ENCODE measurements at regions not wholly inside any gene's neighbourhood (a gene's known extent, or its start where the extent isn't known, plus 50 kb on each side); places are given as distances from the start of the nearest gene placed in this dataset.

DNA sequence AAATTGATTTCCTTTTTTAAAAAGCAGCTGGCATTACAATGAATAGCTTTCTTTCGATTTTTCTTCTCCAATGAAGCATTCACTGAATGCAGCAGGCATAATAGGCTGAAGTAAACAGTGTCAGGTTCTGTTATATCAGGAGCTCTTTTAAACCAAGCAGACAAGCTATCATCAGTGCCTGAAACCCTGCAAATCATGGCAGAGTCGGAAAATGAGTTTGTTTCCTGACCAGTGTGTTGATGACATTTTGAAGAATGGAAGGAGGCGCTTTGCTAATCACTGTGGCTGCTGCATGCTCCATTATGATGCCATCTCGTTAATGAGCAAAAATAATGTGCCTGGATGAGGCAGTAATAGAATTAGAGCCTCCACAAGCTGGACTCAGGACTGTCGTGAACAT, 284.5 kb downstream of the ZNF608 start:
- DNase-seq: no peak

DNA sequence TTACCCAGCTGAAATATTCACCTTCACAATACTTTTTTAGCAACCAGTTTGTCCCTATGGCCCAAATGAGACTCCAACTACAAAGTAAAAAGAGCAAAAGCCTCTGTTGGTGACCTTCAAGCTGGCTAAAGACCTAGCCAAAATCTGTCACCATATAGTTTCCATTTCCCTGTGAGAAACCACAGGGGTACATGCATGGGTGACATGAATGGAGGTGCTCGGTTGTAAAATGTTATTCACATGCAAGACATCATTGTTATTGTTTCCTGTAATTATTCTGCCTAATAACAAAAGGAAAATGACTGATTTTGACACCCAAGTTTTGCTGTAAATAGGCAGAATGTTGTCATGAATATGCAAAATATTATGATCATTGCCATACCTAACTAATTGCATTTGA, 285.3 kb downstream of the ZNF608 start:
- no peak for DNase-seq

DNA sequence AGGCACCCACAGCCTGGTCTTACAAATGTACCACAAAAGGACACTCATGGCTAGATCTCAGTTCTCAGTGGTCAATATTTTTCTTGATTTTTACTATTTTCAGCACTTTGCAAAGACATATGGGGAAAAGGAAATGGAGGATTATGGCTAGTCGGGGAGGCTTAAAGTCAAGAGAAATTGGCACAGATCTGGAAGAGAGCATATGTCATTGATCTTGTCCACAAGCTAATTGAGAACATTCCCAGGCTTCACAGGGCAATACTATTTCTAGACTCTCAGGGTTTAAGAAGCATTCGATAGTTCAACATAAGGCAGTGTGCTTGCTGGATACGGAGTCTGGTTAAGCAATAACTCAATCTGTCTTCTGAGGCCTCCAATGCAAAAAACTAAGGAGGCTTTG, 285.8 kb downstream of the ZNF608 start:
- no peak for DNase-seq

DNA sequence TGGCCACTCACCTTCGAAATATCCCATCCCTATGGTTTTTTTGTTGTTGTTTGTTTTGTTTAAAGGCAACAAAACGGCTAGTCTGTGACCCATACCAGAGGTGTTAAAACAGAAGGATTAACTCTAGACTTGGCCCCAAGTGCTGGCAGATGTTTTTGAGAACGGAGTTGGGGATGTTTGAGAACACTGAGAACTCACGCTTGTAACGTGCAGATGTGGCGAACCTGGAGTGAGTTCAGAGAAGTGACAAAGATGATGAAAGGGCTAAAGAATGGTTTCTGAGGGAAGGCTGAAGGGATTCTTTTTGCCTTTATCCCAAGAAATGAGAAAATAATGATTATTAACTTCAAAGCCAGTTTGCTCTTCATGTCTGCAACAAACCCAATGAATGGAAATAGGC, 286.5 kb downstream of the ZNF608 start:
- DNase-seq: no peak

DNA sequence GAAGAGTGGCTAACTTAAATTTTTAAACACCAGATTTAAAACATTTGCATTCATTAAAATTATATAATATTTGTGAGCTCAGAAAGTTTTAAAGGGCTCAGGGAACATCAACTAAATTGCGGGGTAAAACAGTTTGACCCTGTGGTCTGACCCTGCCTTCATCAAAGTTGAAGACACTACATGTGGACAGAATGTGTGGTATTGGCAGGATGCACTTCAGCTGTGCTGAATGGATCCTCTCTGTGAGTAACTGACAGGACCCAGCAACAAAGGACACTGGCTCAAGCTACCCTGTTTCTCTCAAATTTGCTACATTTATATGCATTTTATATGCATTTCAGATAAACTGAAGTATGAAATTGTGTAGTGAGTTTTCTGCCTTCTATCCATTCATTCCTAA, 288.5 kb downstream of the ZNF608 start:
- DNase-seq: no peak

DNA sequence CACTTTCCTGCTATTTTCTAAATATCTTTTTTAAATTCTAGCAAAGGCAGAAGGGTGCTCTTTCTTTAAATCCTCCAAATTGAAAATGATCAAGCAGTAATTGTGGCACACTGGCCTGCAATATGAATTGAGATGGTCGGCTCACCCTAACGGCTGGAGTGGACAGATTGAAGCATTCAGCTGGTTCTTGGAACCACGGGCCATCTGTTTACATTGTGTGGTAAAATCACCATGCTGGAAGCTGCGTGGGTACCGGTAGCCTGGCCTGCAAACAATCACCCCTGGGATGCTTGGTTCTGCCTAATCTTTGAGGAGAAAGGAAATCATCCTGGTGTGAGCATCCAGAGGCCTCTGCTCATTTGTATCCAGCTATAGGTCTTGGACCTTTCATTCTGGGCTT, 289.3 kb downstream of the ZNF608 start:
- no peak for DNase-seq

DNA sequence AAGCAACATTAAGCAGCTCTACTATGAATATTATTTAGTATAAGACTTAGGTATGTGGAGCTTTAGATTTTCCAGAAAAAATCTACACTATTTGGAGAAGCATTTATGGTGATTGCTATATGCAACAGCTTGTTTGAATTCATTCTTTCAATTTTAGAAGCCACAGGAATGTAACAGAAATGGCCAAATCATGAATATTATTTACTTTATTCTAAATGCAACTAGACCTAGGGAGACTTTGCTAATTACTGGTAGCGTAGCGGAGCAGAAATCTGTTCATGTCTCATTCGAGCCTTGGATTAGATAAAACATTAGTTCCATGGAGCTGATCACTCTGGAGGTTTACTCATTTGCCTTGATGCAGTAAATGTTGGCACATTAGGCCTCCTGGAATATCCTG, 290.2 kb downstream of the ZNF608 start:
- DNase-seq: no peak

DNA sequence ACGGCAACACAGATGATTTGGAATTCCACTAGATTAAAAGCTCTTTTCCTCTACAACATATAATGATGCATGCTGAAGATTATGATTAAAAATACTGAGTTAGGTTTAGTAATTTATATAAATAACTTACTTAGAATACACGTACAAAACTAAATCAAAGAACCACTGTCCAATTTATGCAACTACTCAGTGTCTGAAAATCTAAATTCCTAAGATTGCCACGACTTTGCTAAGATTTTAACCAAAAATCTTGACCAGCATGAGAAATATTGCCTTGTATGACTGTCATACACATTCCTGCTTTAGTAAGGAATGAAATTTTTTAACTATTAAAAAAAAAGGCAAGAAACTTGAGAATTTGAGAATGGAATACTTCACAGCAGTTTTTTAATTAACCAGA, 292.4 kb downstream of the ZNF608 start:
- no peak for DNase-seq

DNA sequence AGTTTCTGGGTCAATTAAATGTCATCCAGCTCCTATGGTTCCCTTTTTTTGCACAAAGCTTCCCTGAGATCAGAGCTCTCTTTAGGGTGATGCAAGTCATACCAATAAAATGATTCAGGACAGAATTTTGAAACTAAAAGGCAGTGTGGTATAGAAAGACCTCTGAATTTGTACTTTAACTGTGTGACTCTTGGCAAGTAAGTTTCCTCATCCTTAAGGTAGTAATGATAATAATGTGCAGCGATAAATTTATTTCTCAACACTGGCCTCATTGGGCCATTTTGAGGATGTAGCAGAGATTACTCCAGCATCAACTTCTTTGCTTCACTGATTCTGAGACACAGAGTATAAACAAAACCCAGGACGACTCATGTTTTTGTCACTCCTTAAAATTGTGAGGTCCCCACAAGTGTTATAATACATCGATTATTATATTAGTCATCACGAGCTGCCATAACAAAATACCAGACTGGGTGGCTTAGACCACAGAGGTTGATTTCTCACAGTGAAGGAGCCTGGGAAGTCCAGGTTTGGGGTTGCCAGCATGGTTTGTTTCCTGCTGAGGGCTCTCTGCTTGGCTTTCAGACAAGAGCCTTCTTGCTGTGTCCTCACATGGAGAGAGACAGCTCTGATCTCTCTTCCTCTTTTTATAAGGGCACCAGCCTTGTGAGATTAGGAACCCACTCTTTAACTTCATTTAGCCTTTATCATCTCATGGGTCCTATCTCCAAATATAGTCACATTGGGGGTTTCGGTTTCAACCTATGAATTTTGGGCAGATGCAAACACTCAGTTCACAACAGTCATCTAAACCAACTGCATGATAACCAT, 293.0 kb downstream of the ZNF608 start:
- no peak for DNase-seq

DNA sequence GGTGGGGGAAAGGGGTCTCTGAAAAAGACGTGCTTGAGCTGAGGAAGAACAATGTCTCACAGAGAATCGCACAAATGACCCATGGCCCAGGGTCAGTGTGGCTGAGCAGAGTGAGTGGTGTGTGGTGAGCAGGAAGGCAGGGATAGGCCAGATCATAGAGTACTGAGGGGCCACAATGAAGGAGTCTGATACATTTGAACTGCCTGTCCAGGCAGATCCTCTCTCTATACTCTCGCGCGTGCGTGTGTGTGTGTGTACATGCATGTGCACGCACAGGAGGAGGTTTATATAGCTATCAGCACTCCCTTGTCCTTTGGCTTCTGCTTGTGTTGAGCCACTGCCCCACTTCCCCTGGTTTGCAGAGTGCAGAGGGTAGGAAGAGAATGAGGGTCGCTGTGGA, 294.0 kb downstream of the ZNF608 start:
- no peak for DNase-seq

DNA sequence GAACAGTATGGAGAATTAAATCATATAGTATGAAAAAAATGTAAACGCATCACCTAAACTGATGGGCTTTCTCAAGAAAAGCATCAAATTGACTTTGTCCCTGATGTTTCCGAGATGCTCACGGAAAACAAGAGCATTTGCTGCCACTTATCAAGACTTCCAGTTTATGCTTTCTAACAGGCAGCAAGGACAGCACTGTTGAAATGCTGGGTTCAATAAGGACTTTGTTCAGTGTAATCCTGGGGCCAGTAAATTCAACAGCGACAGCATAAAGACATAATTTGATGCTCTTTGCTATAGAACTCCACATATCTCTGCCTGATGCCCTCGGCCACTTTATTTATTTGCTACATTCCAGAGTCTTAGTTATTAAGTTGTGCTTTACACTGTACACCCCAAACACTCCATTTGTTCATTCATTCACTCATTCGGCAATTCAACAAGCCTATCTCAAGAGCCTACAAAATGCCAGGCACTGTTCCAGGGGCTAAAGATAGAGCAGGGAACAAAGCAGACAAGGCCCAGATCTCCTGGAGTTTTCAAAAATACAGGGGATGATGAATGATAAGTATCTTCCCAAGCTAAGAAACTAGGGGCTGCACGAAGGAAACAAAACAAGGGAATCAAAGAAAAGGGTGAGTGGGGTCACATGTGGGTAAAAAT, 294.6 kb downstream of the ZNF608 start:
- DNase-seq: no peak

DNA sequence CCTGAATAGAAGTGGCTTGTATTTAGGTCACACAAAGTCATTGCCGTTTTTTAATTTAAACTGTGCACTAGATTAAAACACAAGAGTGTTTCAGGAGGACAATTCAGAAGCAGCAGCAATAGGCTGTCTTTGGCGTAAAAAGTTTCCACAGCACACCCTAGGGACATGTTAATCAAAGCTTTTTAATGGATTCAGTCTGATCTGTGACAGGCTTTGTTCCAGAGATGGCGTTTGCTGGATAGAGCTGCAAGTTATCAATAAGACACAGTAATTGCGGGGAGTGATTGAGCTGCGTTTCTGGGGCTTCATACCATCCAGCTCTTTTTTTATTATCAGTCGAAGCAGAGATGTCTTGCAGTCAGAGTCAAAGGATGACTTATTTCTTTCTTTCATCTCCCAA, 300.3 kb downstream of the ZNF608 start:
- DNase-seq: no peak

DNA sequence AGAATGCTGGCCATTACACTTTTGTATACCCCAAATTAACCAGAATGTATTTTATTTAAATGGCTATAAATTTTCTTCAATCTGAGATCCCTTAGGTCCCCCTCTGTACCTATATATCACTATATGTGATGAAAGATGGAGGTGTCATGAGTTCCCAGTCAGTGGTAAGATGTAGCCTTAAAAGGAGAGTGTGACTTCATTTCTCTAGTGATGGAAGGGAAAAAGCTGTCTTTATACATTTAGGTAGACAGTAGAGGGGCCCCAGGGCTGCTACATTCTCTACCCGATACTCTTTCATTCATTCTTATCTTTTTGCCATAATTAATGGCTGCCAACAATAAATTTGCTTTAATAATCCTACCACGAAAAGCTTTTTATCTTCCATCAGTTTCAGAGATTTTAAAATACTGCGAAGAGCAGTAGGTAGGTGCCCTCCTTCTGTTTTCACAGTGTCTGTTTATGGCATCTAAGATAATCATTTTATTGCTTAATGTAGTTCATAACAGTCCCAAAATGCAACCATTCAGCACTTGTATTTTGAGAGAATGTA, 301.3 kb downstream of the ZNF608 start:
- no peak for DNase-seq

DNA sequence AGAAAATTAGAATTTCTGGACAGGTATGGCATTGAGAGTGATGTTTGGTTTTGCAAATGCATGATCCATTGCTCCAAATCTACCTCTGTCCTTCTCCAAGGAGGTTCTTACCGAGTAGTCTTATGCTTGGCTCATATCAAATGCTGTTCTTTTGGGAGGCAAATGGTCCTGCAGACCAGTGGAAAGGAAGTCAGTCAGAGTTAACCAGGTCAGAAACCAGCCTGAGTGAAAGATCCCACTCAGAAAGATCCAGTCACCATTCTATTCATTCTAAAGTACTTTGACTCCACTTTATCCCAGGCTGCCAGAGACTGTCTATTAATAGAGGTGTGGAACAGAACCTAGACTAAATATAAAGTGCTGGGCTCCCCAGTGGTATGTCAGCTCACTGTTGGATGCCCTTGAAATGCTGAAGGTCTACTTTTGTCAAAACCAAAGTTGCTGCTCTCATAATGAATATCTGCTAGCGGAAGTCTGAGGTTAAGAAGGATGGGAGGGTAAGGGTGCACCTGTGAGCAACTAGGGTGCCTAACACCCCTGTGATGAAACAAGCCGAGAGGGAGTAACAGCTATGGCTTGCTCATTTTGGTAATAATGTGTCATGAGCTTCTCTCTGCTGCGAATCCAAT, 302.2 kb downstream of the ZNF608 start:
- DNase-seq: no peak

DNA sequence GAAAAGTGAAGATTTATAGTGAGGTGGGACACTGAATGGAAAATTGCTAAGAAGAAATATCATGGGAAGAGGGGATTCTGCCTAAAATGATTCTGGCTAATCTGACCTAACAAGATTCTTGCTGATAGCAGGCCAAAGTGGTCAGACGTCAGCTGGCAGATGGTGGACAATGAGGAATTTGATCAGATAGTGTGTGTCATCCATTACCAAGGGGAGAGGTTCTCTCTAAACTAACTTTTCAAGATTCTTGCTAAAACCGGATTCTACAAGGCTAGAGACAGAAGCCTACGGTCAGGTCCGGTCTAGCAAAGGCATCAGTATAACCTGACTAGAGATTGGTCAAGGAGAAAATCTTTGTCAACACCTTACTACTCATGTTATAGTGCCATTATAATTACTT, 306.0 kb downstream of the ZNF608 start:
- DNase-seq: no peak

DNA sequence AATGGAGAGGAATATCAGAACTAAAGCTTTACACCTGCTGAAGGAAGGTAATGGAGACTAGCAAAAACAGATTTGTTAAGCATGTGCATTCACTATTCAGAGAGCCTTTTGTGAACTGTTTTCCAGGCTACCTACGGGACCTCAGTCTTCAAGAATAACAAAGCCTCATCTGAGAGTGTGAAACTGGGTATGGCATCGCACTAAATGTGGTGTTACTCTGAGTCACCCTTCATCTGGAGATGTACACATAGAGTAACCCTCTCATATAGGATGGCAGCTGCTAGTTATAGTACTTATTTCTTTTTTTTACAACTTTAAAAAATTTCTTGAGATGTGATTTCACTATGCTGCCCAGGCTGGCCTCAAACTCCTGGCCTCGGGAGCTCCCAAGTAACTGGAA, 306.8 kb downstream of the ZNF608 start:
- no peak for DNase-seq

DNA sequence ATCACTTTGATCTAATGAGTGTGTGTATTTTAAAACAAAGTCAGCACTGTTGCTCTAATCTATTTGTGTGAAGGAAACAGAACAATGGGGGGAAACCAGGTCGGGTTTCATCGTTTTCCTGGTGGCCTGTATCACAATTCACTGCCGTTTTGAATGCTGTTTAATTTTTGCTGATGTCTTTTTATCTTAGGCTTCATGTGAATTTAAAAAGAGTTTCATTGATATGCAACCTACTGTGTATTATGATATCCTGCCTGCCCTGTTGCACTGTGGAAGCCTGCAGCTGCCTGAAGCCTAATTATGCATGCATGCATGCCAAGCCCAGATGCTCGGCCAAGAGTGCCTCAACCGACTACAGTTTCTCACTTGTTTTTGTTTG, 307.5 kb downstream of the ZNF608 start:
- DNase-seq: no peak

DNA sequence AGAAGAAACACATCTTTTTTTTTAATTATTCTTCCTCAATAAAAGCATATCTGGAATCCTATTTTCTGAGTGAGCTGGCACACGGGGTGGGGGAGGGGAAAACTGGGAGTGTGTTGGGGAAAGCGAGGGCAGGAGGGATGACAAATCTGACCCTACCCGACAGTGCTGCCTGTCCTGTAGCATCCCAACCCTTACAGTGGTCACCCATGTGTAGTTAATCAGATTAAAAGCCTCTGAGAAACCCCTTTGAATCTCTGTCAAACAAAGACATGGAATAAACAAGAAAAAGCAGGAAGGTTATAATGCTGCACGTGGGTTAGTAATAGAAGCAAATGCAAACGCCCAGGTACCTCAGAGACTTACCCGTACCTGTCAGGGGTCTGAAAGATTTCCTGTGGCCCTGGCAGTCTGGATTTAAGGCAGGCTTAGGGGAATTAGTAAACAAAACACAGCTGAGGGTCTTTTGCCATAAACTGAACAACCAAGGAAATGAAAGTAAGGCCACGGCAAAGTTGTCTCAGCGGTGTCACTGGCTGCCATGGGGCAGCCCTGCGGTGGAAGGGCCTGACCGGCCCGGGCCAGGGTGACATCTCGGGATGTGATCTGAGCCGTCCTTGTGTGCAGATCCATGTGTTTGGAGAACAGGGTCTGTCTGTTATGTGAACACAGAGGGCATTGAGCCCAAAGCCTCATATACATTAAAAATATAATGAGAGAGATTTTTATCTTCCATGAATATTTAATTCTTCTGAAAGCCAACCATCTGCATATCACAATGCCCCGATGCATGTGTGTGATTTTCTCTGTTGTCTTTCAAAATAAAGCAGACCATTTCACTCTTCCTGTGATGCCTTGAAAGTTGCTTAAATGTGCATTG, 308.2 kb downstream of the ZNF608 start:
- DNase-seq: no peak

DNA sequence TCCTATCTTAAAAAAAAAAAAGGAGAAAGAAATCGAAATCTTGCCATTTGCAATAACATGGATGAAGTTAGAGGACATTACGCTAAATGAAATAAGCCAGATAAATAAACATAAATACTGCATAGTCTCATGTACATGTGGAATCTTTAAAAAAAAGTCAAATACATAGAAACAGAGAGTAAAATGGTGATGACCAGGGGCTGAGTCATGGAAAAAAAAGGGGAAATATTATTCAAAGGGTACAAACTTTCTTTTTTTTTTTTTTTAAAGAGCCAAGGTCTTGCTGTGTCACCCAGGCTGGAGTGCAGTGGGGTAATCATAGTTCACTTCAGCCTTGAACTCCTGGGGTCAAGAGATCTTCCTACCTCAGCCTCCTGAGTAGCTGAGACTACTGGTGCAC, 310.1 kb downstream of the ZNF608 start:
- no peak for DNase-seq

DNA sequence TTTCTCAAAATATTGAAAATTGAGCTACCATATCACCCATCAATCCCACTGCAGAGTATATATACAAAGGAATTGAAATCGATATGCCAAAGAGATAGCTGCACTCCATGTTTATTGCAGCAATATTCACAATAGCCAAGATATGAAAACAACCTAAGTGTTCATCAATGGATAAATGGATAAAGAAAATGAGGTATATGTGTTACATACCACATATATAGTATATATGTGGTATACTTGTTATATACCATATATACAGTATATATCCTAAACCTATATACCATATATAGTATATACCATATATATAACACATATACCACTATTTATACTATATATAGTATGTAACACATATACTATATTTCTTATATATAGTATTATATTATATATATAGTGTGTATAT, 313.3 kb downstream of the ZNF608 start:
- DNase-seq: no peak

DNA sequence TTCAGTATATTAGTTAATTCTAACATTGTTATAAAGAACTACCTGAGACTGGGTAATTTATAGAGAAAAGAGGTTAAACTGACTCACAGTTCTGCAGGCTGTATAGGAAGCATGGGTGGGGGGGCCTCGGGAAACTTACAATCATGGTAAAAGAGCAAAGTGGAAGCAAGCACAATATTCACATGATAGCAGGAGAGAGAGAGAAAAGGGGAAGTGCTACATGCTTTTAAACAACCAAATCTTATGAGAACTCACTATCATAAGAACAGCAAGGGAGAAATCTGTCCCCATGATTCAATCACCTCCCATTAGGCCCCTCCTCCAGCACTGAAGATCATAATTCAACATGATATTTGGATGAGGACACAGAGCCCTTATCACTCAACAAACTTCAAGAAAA, 324.9 kb downstream of the ZNF608 start:
- no peak for DNase-seq

DNA sequence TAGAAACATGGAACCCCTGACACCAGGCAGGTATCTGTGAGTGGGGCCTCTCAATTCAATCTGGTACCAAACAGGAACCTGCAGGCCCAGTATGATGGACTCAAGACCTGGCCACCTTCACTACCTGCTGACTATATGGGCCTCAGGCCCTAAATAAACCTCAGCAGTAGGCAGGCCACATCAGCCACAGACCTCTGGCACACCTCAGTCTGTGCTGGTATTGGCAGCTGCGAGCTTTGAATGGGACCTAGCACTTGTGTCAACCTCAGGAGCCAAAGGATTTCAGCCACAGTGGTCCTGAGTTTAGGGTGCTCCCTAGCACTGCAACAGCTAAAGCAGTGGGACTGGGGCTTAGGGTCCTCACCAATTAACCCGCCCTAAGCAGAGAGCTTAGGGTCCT, 325.5 kb downstream of the ZNF608 start:
- no peak for DNase-seq

All from left kidney (tissue), 1 donor.